KOPT-K1 (cell line): ENCODE measurements at regions not wholly inside any gene's neighbourhood (a gene's known extent, or its start where the extent isn't known, plus 50 kb on each side); places are given as distances from the start of the nearest gene placed in this dataset.
"Not testable (repeated sequence)": the region's sequence is repeated elsewhere in the genome, so short reads cannot be mapped to it uniquely, and the experiment has no call there.

ENCODE experiments used
- H3K27ac ChIP-seq: fragments of 200-600 bp; sonication (generic); 2 replicates; pipeline ENCODE4 v1.5.1; 2016; ENCODE audit warnings: antibody characterized with exemption, mild to moderate bottlenecking, low read depth, low read length; ENCODE audit not compliant: poor library complexity, severe bottlenecking
- H3K36me3 ChIP-seq: fragments of 200-600 bp; sonication (generic); 2 replicates; pipeline ENCODE4 v1.5.1; 2017; ENCODE audit warnings: antibody characterized with exemption, mild to moderate bottlenecking, low read length, moderate library complexity; ENCODE audit not compliant: insufficient read depth
- H3K9me3 ChIP-seq: fragments of 200-600 bp; sonication (generic); 2 replicates; pipeline ENCODE4 v1.5.1; 2017; ENCODE audit warnings: antibody characterized with exemption, low read length, mild to moderate bottlenecking; ENCODE audit not compliant: insufficient read depth, poor library complexity, severe bottlenecking

GRCh38 chr5:42989190-42989589 lies 50.9 kb downstream of the ANXA2R start:
- Histone ChIP-seq H3K27ac (peak overlapping the region; percentile 100), H3K36me3 (peaks cover 8% of the 10 kb centered on the region), H3K9me3 (peaks cover 24% of the 10 kb centered on the region)

GRCh38 chr5:42988568-42988967 lies 51.6 kb downstream of the ANXA2R start:
- Histone ChIP-seq H3K36me3 (peaks cover 8% of the 10 kb centered on the region), H3K9me3 (peaks cover 24% of the 10 kb centered on the region), H3K27ac (no peak overlapping the region)

- Histone ChIP-seq H3K36me3 (peaks cover 8% of the 10 kb centered on the region), H3K27ac (no peak overlapping the region), H3K9me3 (peaks cover 24% of the 10 kb centered on the region)
These were observed 54.7 kb downstream of the ANXA2R start for GRCh38 chr5:42985129-42986037.

- Histone ChIP-seq H3K9me3 (peaks cover 28% of the 10 kb centered on the region), H3K27ac (no peak overlapping the region), H3K36me3 (peaks cover 8% of the 10 kb centered on the region)
These were observed 55.8 kb downstream of the ANXA2R start for GRCh38 chr5:42984307-42984706.

GRCh38 chr5:42982107-42982622 lies 58.0 kb downstream of the ANXA2R start:
- H3K36me3 ChIP-seq = peaks cover 8% of the 10 kb centered on the region
- H3K27ac ChIP-seq = no peak overlapping the region
- peaks cover 15% of the 10 kb centered on the region for H3K9me3 ChIP-seq

- not testable (repeated sequence) for H3K27ac ChIP-seq, H3K36me3 ChIP-seq
- H3K9me3 ChIP-seq = peaks cover 14% of the 10 kb centered on the region
These were observed 58.6 kb downstream of the ANXA2R start for GRCh38 chr5:42981417-42982106.

- H3K36me3 ChIP-seq, H3K27ac ChIP-seq: not testable (repeated sequence)
- peaks cover 14% of the 10 kb centered on the region for H3K9me3 ChIP-seq
These were observed 59.1 kb downstream of the ANXA2R start for GRCh38 chr5:42981015-42981414.

GRCh38 chr5:42980391-42980790 lies 59.7 kb downstream of the ANXA2R start:
- H3K36me3 ChIP-seq, H3K27ac ChIP-seq: not testable (repeated sequence)
- peaks cover 14% of the 10 kb centered on the region for H3K9me3 ChIP-seq

GRCh38 chr5:42979242-42979641 lies 60.9 kb downstream of the ANXA2R start:
- H3K36me3 ChIP-seq, H3K27ac ChIP-seq: not testable (repeated sequence)
- peaks cover 14% of the 10 kb centered on the region for H3K9me3 ChIP-seq

GRCh38 chr5:42974536-42974935 lies 65.6 kb downstream of the ANXA2R start:
- Histone ChIP-seq H3K36me3 (no peaks in the 10 kb centered on the region), H3K9me3 (peaks cover 11% of the 10 kb centered on the region), H3K27ac (no peak overlapping the region)

GRCh38 chr5:42970636-42971559 lies 69.2 kb downstream of the ANXA2R start:
- H3K9me3 ChIP-seq = no peaks in the 10 kb centered on the region
- no peak overlapping the region for H3K27ac ChIP-seq
- no peaks in the 10 kb centered on the region for H3K36me3 ChIP-seq

- peak overlapping the region; percentile 25 for H3K27ac ChIP-seq
- no peaks in the 10 kb centered on the region for H3K36me3 ChIP-seq
- no peaks in the 10 kb centered on the region for H3K9me3 ChIP-seq
These were observed 74.2 kb downstream of the ANXA2R start for GRCh38 chr5:42965934-42966333.

GRCh38 chr5:42963412-42963811 lies 76.7 kb downstream of the ANXA2R start:
- Histone ChIP-seq H3K36me3 (no peaks in the 10 kb centered on the region), H3K27ac (no peak overlapping the region), H3K9me3 (no peaks in the 10 kb centered on the region)

GRCh38 chr5:42962124-42962523 lies 78.0 kb downstream of the ANXA2R start:
- no peaks in the 10 kb centered on the region for H3K9me3 ChIP-seq
- H3K36me3 ChIP-seq = no peaks in the 10 kb centered on the region
- no peak overlapping the region for H3K27ac ChIP-seq

- H3K36me3 ChIP-seq = no peaks in the 10 kb centered on the region
These were observed 79.6 kb downstream of the ANXA2R start for GRCh38 chr5:42960506-42960905.

More at GRCh38 chr5:42960506-42960905, 79.6 kb downstream of the ANXA2R start:
- Histone ChIP-seq H3K9me3 (no peaks in the 10 kb centered on the region), H3K27ac (no peak overlapping the region)
